H1 (cell line): ENCODE measurements at regions not wholly inside any gene's neighbourhood (a gene's known extent, or its start where the extent isn't known, plus 50 kb on each side); places are given as distances from the start of the nearest gene placed in this dataset.
A peak's percentile ranks its signal among the peaks of the same experiment; 100 is the strongest.

Source experiments
- CTCF ChIA-PET: fragments of 300-600 bp; sonication (Branson Sonifier 250); formaldehyde crosslinking; loops from one replicate; lab custom pipeline; 2021; ENCODE audit not compliant: partially characterized antibody; lab: Charles Lee
- POLR2A ChIA-PET: fragments of 300-600 bp; sonication (Branson Sonifier 250); formaldehyde crosslinking; loops from one replicate; lab custom pipeline; 2021; ENCODE audit warnings: inconsistent platforms; ENCODE audit not compliant: partially characterized antibody; lab: Charles Lee
- DNase-seq, 2 experiments: peaks; one replicate each; pipeline versions ENCODE4 v3.0.0 to v3.0.0-alpha.2; 2010 to 2022; ENCODE audit warnings: low spot score in 2 of 2, low read depth in 1 of 2, mixed read lengths in 1 of 2
- FAIRE-seq: peaks from 2 replicates; lab custom pipeline; 2011; peaks lifted over from hg19 to GRCh38; lab: Jason Lieb, UNC
- H2AFZ ChIP-seq: 2 replicates; pipeline ENCODE4 v1.8.1; 2012; ENCODE audit warnings: low read length, inconsistent platforms
- H2AK5ac ChIP-seq: 2 replicates; pipeline ENCODE4 v1.6.1; 2013; ENCODE audit warnings: low read depth, low read length
- H2BK120ac ChIP-seq: replicated peaks from 2 replicates; pipeline ENCODE3; 2013; ENCODE audit warnings: low read depth, low read length, inconsistent platforms
- H2BK12ac ChIP-seq: 2 replicates; pipeline ENCODE4 v1.6.1; 2013; ENCODE audit warnings: low read depth, low read length
- H2BK15ac ChIP-seq: 2 replicates; pipeline ENCODE4 v1.6.1; 2013; ENCODE audit warnings: low read length
- H2BK20ac ChIP-seq: 2 replicates; pipeline ENCODE4 v1.6.1; 2013; ENCODE audit warnings: low read length
- H2BK5ac ChIP-seq: 2 replicates; pipeline ENCODE4 v1.6.1; 2013; ENCODE audit warnings: low read depth, low read length
- H3K14ac ChIP-seq: 2 replicates; pipeline ENCODE4 v1.6.1; 2013; ENCODE audit warnings: inconsistent platforms; ENCODE audit not compliant: insufficient read length
- H3K18ac ChIP-seq: 2 replicates; pipeline ENCODE4 v1.6.1; 2013; ENCODE audit warnings: low read length; ENCODE audit errors: extremely low read depth
- H3K23ac ChIP-seq: 2 replicates; pipeline ENCODE4 v1.6.1; 2013; ENCODE audit warnings: inconsistent platforms; ENCODE audit not compliant: insufficient read length
- H3K23me2 ChIP-seq: 2 replicates; pipeline ENCODE4 v1.6.1; 2013; ENCODE audit warnings: low read depth, low read length
- H3K27ac ChIP-seq: 2 replicates; pipeline ENCODE4 v1.6.1; 2011; ENCODE audit warnings: low read depth, low read length, inconsistent platforms
- H3K27me3 ChIP-seq, 4 experiments: replicated peaks in 1 of 4; 1 replicate in 1 of 4; 2 replicates in 3 of 4; pipeline versions ENCODE4 v1.6.1 to v1.8.1; 2011 to 2013; ENCODE audit warnings: low read length in 3 of 4, mild to moderate bottlenecking in 3 of 4, inconsistent platforms in 2 of 4, mixed read lengths in 2 of 4, moderate library complexity in 1 of 4; ENCODE audit not compliant: control insufficient read depth in 3 of 4, insufficient read depth in 3 of 4; ENCODE audit errors: extremely low read depth in 1 of 4
- H3K36me3 ChIP-seq, 4 experiments: 2 replicates each; pipeline versions ENCODE4 v1.6.1 to v1.8.1; 2011 to 2013; ENCODE audit warnings: mild to moderate bottlenecking in 4 of 4, low read length in 3 of 4, moderate library complexity in 2 of 4, control low read depth in 1 of 4, inconsistent platforms in 1 of 4; ENCODE audit not compliant: insufficient read depth in 4 of 4, control insufficient read depth in 2 of 4
- H3K4ac ChIP-seq: replicated peaks from 2 replicates; pipeline ENCODE3; 2013; ENCODE audit warnings: low read length, low read depth, mixed read lengths, inconsistent platforms; ENCODE audit not compliant: insufficient read length
- H3K4me1 ChIP-seq, 4 experiments: replicated peaks in 1 of 4; 1 replicate in 1 of 4; 2 replicates in 3 of 4; pipeline versions ENCODE4 v1.6.1 to v1.8.1; 2011 to 2013; ENCODE audit warnings: low read length in 3 of 4, inconsistent platforms in 2 of 4, mixed read lengths in 1 of 4; ENCODE audit not compliant: insufficient read depth in 4 of 4, control insufficient read depth in 3 of 4
- H3K4me2 ChIP-seq, 2 experiments: 2 replicates each; pipeline versions ENCODE4 v1.6.1 to v1.8.1; 2011 to 2013; ENCODE audit warnings: low read depth in 2 of 2, low read length in 2 of 2, control low read depth in 1 of 2, inconsistent platforms in 1 of 2, mild to moderate bottlenecking in 1 of 2; ENCODE audit not compliant: insufficient read depth in 1 of 2
- H3K4me3 ChIP-seq, 4 experiments: fragments of 200-600, 300-600 bp in 1 of 4; sonication (generic), shearing (Covaris generic), sonication (Bioruptor Twin) in 1 of 4; 2 replicates each; pipeline versions ENCODE4 v1.5.1 to v1.8.1; 2011 to 2016; ENCODE audit warnings: low read length in 4 of 4, low read depth in 3 of 4, control low read depth in 2 of 4, inconsistent platforms in 2 of 4, mild to moderate bottlenecking in 2 of 4, mixed read lengths in 1 of 4, moderate library complexity in 1 of 4; ENCODE audit not compliant: insufficient read depth in 2 of 4; ENCODE audit errors: extremely low read depth in 1 of 4
- H3K56ac ChIP-seq: replicated peaks from 2 replicates; pipeline ENCODE3; 2013; ENCODE audit warnings: low read depth, mild to moderate bottlenecking, mixed read lengths, low read length, inconsistent platforms; ENCODE audit not compliant: insufficient read length
- H3K79me1 ChIP-seq: 2 replicates; pipeline ENCODE4 v1.6.1; 2013; ENCODE audit warnings: low read depth, low read length, control low read depth
- H3K79me2 ChIP-seq, 2 experiments: 2 replicates each; pipeline versions ENCODE4 v1.6.1 to v1.8.1; 2012 to 2013; ENCODE audit warnings: low read length in 2 of 2, mild to moderate bottlenecking in 2 of 2, inconsistent platforms in 1 of 2; ENCODE audit not compliant: insufficient read depth in 2 of 2, control insufficient read depth in 1 of 2
- H3K9ac ChIP-seq, 4 experiments: replicated peaks in 1 of 4; 1 replicate in 1 of 4; 2 replicates in 3 of 4; pipeline versions ENCODE4 v1.6.1 to v1.8.1; 2011 to 2013; ENCODE audit warnings: low read depth in 3 of 4, low read length in 3 of 4, control low read depth in 2 of 4, mild to moderate bottlenecking in 2 of 4, moderate library complexity in 2 of 4, inconsistent platforms in 1 of 4; ENCODE audit errors: extremely low read depth in 1 of 4
- H3K9me3 ChIP-seq, 2 experiments: 2 replicates each; pipeline versions ENCODE4 v1.6.1 to v1.8.1; 2012 to 2013; ENCODE audit warnings: mild to moderate bottlenecking in 2 of 2, moderate library complexity in 2 of 2, control low read depth in 1 of 2, inconsistent platforms in 1 of 2, low read depth in 1 of 2, low read length in 1 of 2, mixed read lengths in 1 of 2; ENCODE audit not compliant: insufficient read depth in 2 of 2
- H4K20me1 ChIP-seq, 2 experiments: replicated peaks in 1 of 2; 2 replicates each; pipeline versions ENCODE3 to v1.8.1; 2011 to 2013; ENCODE audit warnings: inconsistent platforms in 2 of 2, low read length in 2 of 2, mild to moderate bottlenecking in 1 of 2; ENCODE audit not compliant: insufficient read depth in 2 of 2, control insufficient read depth in 1 of 2
- H4K5ac ChIP-seq: 2 replicates; pipeline ENCODE4 v1.6.1; 2013; ENCODE audit warnings: low read length, low read depth, mixed read lengths, inconsistent platforms; ENCODE audit not compliant: insufficient read length
- H4K8ac ChIP-seq: 2 replicates; pipeline ENCODE4 v1.8.0; 2013; ENCODE audit warnings: mild to moderate bottlenecking, moderate library complexity, low read length, inconsistent platforms; ENCODE audit not compliant: insufficient read depth; ENCODE audit errors: extremely low read depth
- H4K91ac ChIP-seq: replicated peaks from 2 replicates; pipeline ENCODE3; 2013; ENCODE audit warnings: low read length, mixed read lengths, inconsistent platforms; ENCODE audit not compliant: insufficient read length
- ASH2L ChIP-seq: fragments of 200-600, 300-600 bp; sonication (generic); IDR thresholded peaks from one replicate; pipeline ENCODE4 v1.7.1; 2017; ENCODE audit warnings: low read length
- MAX ChIP-seq: IDR thresholded peaks from 2 replicates; pipeline ENCODE4 v1.6.1; 2012; ENCODE audit warnings: inconsistent platforms
- TBP ChIP-seq: IDR thresholded peaks from 2 replicates; pipeline ENCODE4 v1.6.1; 2011; ENCODE audit warnings: low read depth, low read length, improper control_type of control experiment
- YY1 ChIP-seq: IDR thresholded peaks from 2 replicates; pipeline ENCODE4 v1.6.1; 2011; ENCODE audit warnings: low read depth, mild to moderate bottlenecking, low read length
- WGBS, 2 experiments: shearing (Covaris generic) in 1 of 2; methylation state at CpG; one replicate each; pipeline versions ENCODE4 v1.1.6 to v1.1.7; 2013 to 2015; ENCODE audit warnings: low lambda C conversion rate in 2 of 2, mixed read lengths in 2 of 2, inconsistent platforms in 1 of 2, low coverage in 1 of 2, missing lambda C conversion rate in 1 of 2; ENCODE audit not compliant: insufficient replicate concordance in 2 of 2, insufficient coverage in 1 of 2, insufficient read length in 1 of 2; ENCODE audit errors: extremely low coverage in 1 of 2, missing lambda C conversion rate in 1 of 2; 5-methylcytosine and 5-hydroxymethylcytosine counted together

GRCh38 chr6:4470698-4471210 is 305.4 kb upstream of the CDYL start:
- no peak overlapping the region for H3K56ac ChIP-seq
- no peaks in the 10 kb centered on the region for H3K79me1 ChIP-seq
- no peak overlapping the region for H3K14ac ChIP-seq
- H3K27me3 ChIP-seq: no peaks in the 10 kb centered on the region
- H3K4me3 ChIP-seq: no peak overlapping the region
- no peak overlapping the region for H2BK12ac ChIP-seq
- H2BK5ac ChIP-seq: no peak overlapping the region
- H3K4ac ChIP-seq: no peak overlapping the region
- H3K4me1 ChIP-seq: peaks cover 0 to 13% (median 4%) of the 10 kb centered on the region in 4 experiments; a peak in 3 of 7 replicates
- H4K5ac ChIP-seq: no peak overlapping the region
- H3K9me3 ChIP-seq: no peaks in the 10 kb centered on the region
- H2AK5ac ChIP-seq: no peak overlapping the region
- H2BK120ac ChIP-seq: no peak overlapping the region
- H3K36me3 ChIP-seq: no peaks in the 10 kb centered on the region
- H2AFZ ChIP-seq: peak overlapping the region; percentile 45; the same call in 1 of the 2 replicates
- no peak overlapping the region for H3K4me2 ChIP-seq
- no peak overlapping the region for H3K23ac ChIP-seq
- H4K91ac ChIP-seq: no peak overlapping the region
- POLR2A ChIA-PET: no interaction called here
- no peak for DNase-seq
- H3K27ac ChIP-seq: no peak overlapping the region
- no peak overlapping the region for H2BK20ac ChIP-seq
- H2BK15ac ChIP-seq: no peak overlapping the region
- no peak overlapping the region for H4K8ac ChIP-seq
- no peak overlapping the region for H3K18ac ChIP-seq
- H3K79me2 ChIP-seq: no peaks in the 10 kb centered on the region
- no peak overlapping the region for H3K9ac ChIP-seq
- WGBS, 2 experiments: 66% methylated on average over 7 of the region's 7 CpGs; no CpG with 5 or more reads in 1 of the 2 experiments
- CTCF ChIA-PET: interaction anchor here (1.0 kb wide), 1 partner anchor 46 kb away, joined by 3 read pairs; no protein-coding TSS in a partner anchor
- H4K20me1 ChIP-seq: no peaks in the 10 kb centered on the region
- FAIRE-seq: peak; percentile 62
- no peaks in the 10 kb centered on the region for H3K23me2 ChIP-seq
- TF ChIP-seq TBP (no peak), ASH2L (no peak), MAX (peak; percentile 62), YY1 (peak; percentile 84)
- TF ChIP-seq, all 59 proteins: peak for 2
